ENCODE measurements at regions not wholly inside any gene's neighbourhood (a gene's known extent, or its start where the extent isn't known, plus 50 kb on each side); places are given as distances from the start of the nearest gene placed in this dataset.

GRCh38 chr17:71262586-71262985 lies 858.2 kb upstream of the SOX9 start (continued):
- TF ChIP-seq, protein P1, sequence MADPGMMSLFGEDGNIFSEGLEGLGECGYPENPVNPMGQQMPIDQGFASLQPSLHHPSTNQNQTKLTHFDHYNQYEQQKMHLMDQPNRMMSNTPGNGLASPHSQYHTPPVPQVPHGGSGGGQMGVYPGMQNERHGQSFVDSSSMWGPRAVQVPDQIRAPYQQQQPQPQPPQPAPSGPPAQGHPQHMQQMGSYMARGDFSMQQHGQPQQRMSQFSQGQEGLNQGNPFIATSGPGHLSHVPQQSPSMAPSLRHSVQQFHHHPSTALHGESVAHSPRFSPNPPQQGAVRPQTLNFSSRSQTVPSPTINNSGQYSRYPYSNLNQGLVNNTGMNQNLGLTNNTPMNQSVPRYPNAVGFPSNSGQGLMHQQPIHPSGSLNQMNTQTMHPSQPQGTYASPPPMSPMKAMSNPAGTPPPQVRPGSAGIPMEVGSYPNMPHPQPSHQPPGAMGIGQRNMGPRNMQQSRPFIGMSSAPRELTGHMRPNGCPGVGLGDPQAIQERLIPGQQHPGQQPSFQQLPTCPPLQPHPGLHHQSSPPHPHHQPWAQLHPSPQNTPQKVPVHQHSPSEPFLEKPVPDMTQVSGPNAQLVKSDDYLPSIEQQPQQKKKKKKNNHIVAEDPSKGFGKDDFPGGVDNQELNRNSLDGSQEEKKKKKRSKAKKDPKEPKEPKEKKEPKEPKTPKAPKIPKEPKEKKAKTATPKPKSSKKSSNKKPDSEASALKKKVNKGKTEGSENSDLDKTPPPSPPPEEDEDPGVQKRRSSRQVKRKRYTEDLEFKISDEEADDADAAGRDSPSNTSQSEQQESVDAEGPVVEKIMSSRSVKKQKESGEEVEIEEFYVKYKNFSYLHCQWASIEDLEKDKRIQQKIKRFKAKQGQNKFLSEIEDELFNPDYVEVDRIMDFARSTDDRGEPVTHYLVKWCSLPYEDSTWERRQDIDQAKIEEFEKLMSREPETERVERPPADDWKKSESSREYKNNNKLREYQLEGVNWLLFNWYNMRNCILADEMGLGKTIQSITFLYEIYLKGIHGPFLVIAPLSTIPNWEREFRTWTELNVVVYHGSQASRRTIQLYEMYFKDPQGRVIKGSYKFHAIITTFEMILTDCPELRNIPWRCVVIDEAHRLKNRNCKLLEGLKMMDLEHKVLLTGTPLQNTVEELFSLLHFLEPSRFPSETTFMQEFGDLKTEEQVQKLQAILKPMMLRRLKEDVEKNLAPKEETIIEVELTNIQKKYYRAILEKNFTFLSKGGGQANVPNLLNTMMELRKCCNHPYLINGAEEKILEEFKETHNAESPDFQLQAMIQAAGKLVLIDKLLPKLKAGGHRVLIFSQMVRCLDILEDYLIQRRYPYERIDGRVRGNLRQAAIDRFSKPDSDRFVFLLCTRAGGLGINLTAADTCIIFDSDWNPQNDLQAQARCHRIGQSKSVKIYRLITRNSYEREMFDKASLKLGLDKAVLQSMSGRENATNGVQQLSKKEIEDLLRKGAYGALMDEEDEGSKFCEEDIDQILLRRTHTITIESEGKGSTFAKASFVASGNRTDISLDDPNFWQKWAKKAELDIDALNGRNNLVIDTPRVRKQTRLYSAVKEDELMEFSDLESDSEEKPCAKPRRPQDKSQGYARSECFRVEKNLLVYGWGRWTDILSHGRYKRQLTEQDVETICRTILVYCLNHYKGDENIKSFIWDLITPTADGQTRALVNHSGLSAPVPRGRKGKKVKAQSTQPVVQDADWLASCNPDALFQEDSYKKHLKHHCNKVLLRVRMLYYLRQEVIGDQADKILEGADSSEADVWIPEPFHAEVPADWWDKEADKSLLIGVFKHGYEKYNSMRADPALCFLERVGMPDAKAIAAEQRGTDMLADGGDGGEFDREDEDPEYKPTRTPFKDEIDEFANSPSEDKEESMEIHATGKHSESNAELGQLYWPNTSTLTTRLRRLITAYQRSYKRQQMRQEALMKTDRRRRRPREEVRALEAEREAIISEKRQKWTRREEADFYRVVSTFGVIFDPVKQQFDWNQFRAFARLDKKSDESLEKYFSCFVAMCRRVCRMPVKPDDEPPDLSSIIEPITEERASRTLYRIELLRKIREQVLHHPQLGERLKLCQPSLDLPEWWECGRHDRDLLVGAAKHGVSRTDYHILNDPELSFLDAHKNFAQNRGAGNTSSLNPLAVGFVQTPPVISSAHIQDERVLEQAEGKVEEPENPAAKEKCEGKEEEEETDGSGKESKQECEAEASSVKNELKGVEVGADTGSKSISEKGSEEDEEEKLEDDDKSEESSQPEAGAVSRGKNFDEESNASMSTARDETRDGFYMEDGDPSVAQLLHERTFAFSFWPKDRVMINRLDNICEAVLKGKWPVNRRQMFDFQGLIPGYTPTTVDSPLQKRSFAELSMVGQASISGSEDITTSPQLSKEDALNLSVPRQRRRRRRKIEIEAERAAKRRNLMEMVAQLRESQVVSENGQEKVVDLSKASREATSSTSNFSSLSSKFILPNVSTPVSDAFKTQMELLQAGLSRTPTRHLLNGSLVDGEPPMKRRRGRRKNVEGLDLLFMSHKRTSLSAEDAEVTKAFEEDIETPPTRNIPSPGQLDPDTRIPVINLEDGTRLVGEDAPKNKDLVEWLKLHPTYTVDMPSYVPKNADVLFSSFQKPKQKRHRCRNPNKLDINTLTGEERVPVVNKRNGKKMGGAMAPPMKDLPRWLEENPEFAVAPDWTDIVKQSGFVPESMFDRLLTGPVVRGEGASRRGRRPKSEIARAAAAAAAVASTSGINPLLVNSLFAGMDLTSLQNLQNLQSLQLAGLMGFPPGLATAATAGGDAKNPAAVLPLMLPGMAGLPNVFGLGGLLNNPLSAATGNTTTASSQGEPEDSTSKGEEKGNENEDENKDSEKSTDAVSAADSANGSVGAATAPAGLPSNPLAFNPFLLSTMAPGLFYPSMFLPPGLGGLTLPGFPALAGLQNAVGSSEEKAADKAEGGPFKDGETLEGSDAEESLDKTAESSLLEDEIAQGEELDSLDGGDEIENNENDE (IDR thresholded peaks at IDR 0.05; ENCODE audit: insufficient replicate concordance, low read length): no peak
- no peak for TF ChIP-seq SAP30 (IDR thresholded peaks at IDR 0.05; ENCODE audit: insufficient read depth, insufficient replicate concordance, low read length)
- TF ChIP-seq MAFK (IDR thresholded peaks at IDR 0.05; ENCODE audit: low read depth, low read length): no peak
- no peak for TF ChIP-seq SIRT6 (IDR thresholded peaks at IDR 0.05; ENCODE audit: low read length)
- no peak for TF ChIP-seq HDAC2 (IDR thresholded peaks at IDR 0.05; ENCODE audit: borderline replicate concordance in 1 of 2, low read depth in 2 of 2, low read length in 2 of 2)
- TF ChIP-seq SIX5 (IDR thresholded peaks at IDR 0.05; ENCODE audit: low read depth, low read length): no peak
